Stimulated activated memory B cell treated with anti-CD40 and anti-IgM and Interleukin-4, amounts not matched to agents 10 μg/mL and 1 μg/mL and 100 μg/mL, for 72 hours (primary cell): ENCODE measurements at regions not wholly inside any gene's neighbourhood (a gene's known extent, or its start where the extent isn't known, plus 50 kb on each side); places are given as distances from the start of the nearest gene placed in this dataset.

Source experiments
- ATAC-seq: fragments of 150-1000 bp; cut with Tn5 transposase; 2 replicates; pipeline ENCODE4 v1.10.0; 2021
- H3K27ac Mint-ChIP-seq: one replicate; pipeline ENCODE4 v1.8.0; 2022; ENCODE audit warnings: mild to moderate bottlenecking, mixed read lengths
- H3K27me3 Mint-ChIP-seq: one replicate; pipeline ENCODE4 v1.8.0; 2022; ENCODE audit warnings: mixed read lengths
- H3K36me3 Mint-ChIP-seq: one replicate; pipeline ENCODE4 v1.8.0; 2022; ENCODE audit warnings: mixed read lengths
- H3K4me1 Mint-ChIP-seq: one replicate; pipeline ENCODE4 v1.8.0; 2022; ENCODE audit warnings: mixed read lengths
- H3K4me3 Mint-ChIP-seq: one replicate; pipeline ENCODE4 v1.8.0; 2022; ENCODE audit warnings: mild to moderate bottlenecking, moderate library complexity, mixed read lengths
- H3K9me3 Mint-ChIP-seq: one replicate; pipeline ENCODE4 v1.8.0; 2022; ENCODE audit warnings: mixed read lengths

- no peaks in the 10 kb centered on the region for H3K27me3 Mint-ChIP-seq
- H3K4me3 Mint-ChIP-seq: no peak overlapping the region
- H3K9me3 Mint-ChIP-seq: no peaks in the 10 kb centered on the region
- H3K4me1 Mint-ChIP-seq: no peaks in the 10 kb centered on the region
- H3K27ac Mint-ChIP-seq: no peak overlapping the region
- no peak for ATAC-seq
- H3K36me3 Mint-ChIP-seq: no peaks in the 10 kb centered on the region
Observed at GRCh38 chr21:17461014-17461413, 51.8 kb upstream of the CXADR start.

GRCh38 chr21:17461582-17461981 is 51.3 kb upstream of the CXADR start:
- no peak overlapping the region for H3K27ac Mint-ChIP-seq
- no peak for ATAC-seq
- H3K4me1 Mint-ChIP-seq: no peaks in the 10 kb centered on the region
- H3K4me3 Mint-ChIP-seq: no peak overlapping the region
- H3K27me3 Mint-ChIP-seq: no peaks in the 10 kb centered on the region
- H3K36me3 Mint-ChIP-seq: no peaks in the 10 kb centered on the region
- no peaks in the 10 kb centered on the region for H3K9me3 Mint-ChIP-seq

DNA sequence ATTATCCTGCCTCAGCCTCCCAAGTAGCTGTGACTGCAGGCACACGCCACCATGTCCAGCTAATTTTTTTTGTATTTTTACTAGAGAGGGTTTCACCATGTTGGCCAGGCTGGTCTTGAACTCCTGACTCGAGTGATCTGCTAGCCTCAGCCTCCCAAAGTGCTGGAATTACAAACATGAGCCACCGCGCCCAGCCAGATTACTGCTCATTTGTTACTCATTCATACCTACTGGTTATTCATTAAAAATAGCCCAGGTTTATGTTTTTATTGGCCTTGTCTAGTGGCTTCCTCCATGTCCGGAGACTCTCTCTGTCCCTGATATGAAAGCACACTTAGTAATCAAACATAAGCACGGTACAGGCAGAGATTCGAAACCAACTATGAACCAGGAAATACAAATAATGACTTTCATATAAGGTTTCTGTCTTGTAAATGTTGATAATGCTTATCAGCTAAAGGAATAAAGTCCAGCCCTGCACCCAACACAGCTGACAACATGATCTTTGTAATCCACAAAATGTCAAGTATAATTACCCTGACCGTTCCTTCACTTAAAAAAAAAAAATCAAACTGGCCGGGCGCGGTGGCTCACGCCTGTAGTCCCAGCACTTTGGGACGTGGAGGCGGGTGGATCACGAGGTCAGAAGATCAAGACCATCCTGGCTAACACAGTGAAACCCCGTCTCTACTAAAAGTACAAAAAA is 50.4 kb upstream of the CXADR start:
- no peak overlapping the region for H3K4me3 Mint-ChIP-seq
- H3K36me3 Mint-ChIP-seq: no peaks in the 10 kb centered on the region
- H3K27me3 Mint-ChIP-seq: no peaks in the 10 kb centered on the region
- no peak overlapping the region for H3K27ac Mint-ChIP-seq
- no peaks in the 10 kb centered on the region for H3K9me3 Mint-ChIP-seq
- H3K4me1 Mint-ChIP-seq: no peaks in the 10 kb centered on the region
- no peak for ATAC-seq
